GM23248 (cell line): ENCODE measurements at regions not wholly inside any gene's neighbourhood (a gene's known extent, or its start where the extent isn't known, plus 50 kb on each side); places are given as distances from the start of the nearest gene placed in this dataset.

Experiments used
- EZH2 ChIP-seq: fragments of 200-600 bp; sonication (generic); IDR thresholded peaks from 2 replicates; pipeline ENCODE4 v1.6.1; 2018; ENCODE audit warnings: antibody characterized with exemption, mild to moderate bottlenecking; ENCODE audit not compliant: insufficient read depth, poor library complexity, severe bottlenecking
- EZH2phosphoT487 ChIP-seq: fragments of 200-600 bp; sonication (generic); IDR thresholded peaks from 2 replicates; pipeline ENCODE4 v1.6.1; 2018; ENCODE audit warnings: antibody characterized with exemption, moderate library complexity, mild to moderate bottlenecking, low read depth; ENCODE audit not compliant: insufficient read depth

- TF ChIP-seq EZH2 = no peak
- TF ChIP-seq EZH2phosphoT487 = no peak
Observed at GRCh38 chr12:58491306-58491705, 429.0 kb downstream of the LRIG3 start.
